Keratinocyte (primary cell): ENCODE measurements at regions not wholly inside any gene's neighbourhood (a gene's known extent, or its start where the extent isn't known, plus 50 kb on each side); places are given as distances from the start of the nearest gene placed in this dataset.

Source experiments
- DNase-seq: peaks from one replicate; pipeline ENCODE4 v3.0.0-alpha.2; 2011; ENCODE audit warnings: low read depth, missing footprints, low spot score
- FAIRE-seq: peaks from 2 replicates; lab custom pipeline; 2011; peaks lifted over from hg19 to GRCh38; lab: Jason Lieb, UNC
- H2AFZ ChIP-seq: 2 replicates; pipeline ENCODE4 v1.6.0; 2012; ENCODE audit warnings: low read length, control low read depth, inconsistent platforms; ENCODE audit not compliant: control insufficient read depth
- H3K27ac ChIP-seq: 2 replicates; pipeline ENCODE4 v1.5.1; 2011; ENCODE audit warnings: low read length; ENCODE audit not compliant: control insufficient read depth, insufficient read depth
- H3K27me3 ChIP-seq: 3 replicates; pipeline ENCODE4 v1.6.0; 2011; ENCODE audit warnings: low read length; ENCODE audit not compliant: control insufficient read depth, insufficient read depth; ENCODE audit errors: extremely low read depth
- H3K36me3 ChIP-seq, 2 experiments: 2 replicates in 1 of 2; 3 replicates in 1 of 2; pipeline ENCODE4 v1.5.1; 2011; ENCODE audit warnings: low read length in 2 of 2, mild to moderate bottlenecking in 1 of 2; ENCODE audit not compliant: control insufficient read depth in 2 of 2, insufficient read depth in 2 of 2; ENCODE audit errors: extremely low read depth in 1 of 2
- H3K4me1 ChIP-seq: 3 replicates; pipeline ENCODE4 v1.5.1; 2011; ENCODE audit warnings: low read length; ENCODE audit not compliant: control insufficient read depth, insufficient read depth; ENCODE audit errors: extremely low read depth
- H3K4me2 ChIP-seq: 3 replicates; pipeline ENCODE4 v1.6.0; 2011; ENCODE audit warnings: low read depth, low read length; ENCODE audit not compliant: control insufficient read depth, insufficient read depth; ENCODE audit errors: extremely low read depth
- H3K4me3 ChIP-seq, 3 experiments: fragments of 200-600 bp in 1 of 3; sonication (generic) in 1 of 3; 2 replicates in 2 of 3; 3 replicates in 1 of 3; pipeline ENCODE4 v1.5.1; 2011 to 2016; ENCODE audit warnings: low read length in 3 of 3, mild to moderate bottlenecking in 3 of 3, control low read depth in 2 of 3, inconsistent platforms in 1 of 3, low read depth in 1 of 3, mixed read lengths in 1 of 3, mixed run types in 1 of 3, moderate library complexity in 1 of 3; ENCODE audit not compliant: control insufficient read depth in 2 of 3, insufficient read depth in 2 of 3; ENCODE audit errors: extremely low read depth in 1 of 3
- H3K79me2 ChIP-seq: 2 replicates; pipeline ENCODE4 v1.6.0; 2012; ENCODE audit warnings: low read length; ENCODE audit not compliant: control insufficient read depth, insufficient read depth
- H3K9ac ChIP-seq: 3 replicates; pipeline ENCODE4 v1.6.0; 2011; ENCODE audit warnings: low read length; ENCODE audit not compliant: control insufficient read depth, insufficient read depth; ENCODE audit errors: extremely low read depth
- H3K9me1 ChIP-seq: 3 replicates; pipeline ENCODE4 v1.6.0; 2011; ENCODE audit warnings: low read length; ENCODE audit not compliant: control insufficient read depth, insufficient read depth; ENCODE audit errors: extremely low read depth
- H3K9me3 ChIP-seq: 2 replicates; pipeline ENCODE4 v1.5.1; 2012; ENCODE audit warnings: low read depth, low read length; ENCODE audit not compliant: control insufficient read depth
- H4K20me1 ChIP-seq: 3 replicates; pipeline ENCODE4 v1.6.0; 2011; ENCODE audit warnings: low read length; ENCODE audit not compliant: control insufficient read depth, insufficient read depth; ENCODE audit errors: extremely low read depth
- EZH2 ChIP-seq: IDR thresholded peaks from one replicate; pipeline ENCODE4 v1.6.1; 2012; ENCODE audit warnings: inconsistent platforms, mild to moderate bottlenecking, low read length, moderate library complexity
- dilution Hi-C: fragments of 300-500 bp; cut with MboI; formaldehyde crosslinking; loops from one replicate; pipeline ENCODE4 v1.7.0; 2020; ENCODE audit warnings: low sequenced_read_pairs; ENCODE audit not compliant: extremely low pct_ligation_motif_present
- TF ChIP-seq, protein P1 (sequence below), 3 experiments: IDR thresholded peaks in 1 of 3; conservative IDR thresholded peaks in 1 of 3; optimal IDR thresholded peaks in 1 of 3; 2 replicates in 2 of 3; 3 replicates in 1 of 3; pipeline versions ENCODE3 to v1.5.1; 2011; ENCODE audit warnings: low read length in 3 of 3, mild to moderate bottlenecking in 3 of 3, moderate library complexity in 2 of 3, control low read depth in 1 of 3, inconsistent platforms in 1 of 3; ENCODE audit not compliant: insufficient read depth in 2 of 3; ENCODE audit errors: extremely low read depth in 1 of 3

DNA sequence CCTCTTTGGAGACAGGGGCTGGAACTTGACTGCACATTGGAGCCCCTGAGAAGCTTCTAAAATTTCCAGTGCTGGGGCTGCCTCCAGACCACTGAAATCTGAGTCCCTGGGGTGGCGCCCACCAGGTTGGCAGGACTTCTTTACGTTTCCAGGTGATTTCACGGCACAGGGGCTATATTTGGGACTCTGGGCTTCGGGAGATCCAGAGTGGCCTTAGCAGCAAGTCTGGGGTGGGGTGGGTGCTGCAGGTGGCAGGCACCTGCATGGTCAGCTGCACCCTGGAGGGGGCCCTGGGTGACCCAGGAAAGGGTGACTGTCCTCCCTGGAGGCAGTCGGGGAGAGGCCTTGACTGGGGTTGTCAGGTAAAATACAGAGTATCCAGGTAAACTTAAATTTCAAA lies 135.5 kb upstream of the PHACTR3 start:
- no peak overlapping the region for H3K4me2 ChIP-seq
- TF ChIP-seq, protein P1, sequence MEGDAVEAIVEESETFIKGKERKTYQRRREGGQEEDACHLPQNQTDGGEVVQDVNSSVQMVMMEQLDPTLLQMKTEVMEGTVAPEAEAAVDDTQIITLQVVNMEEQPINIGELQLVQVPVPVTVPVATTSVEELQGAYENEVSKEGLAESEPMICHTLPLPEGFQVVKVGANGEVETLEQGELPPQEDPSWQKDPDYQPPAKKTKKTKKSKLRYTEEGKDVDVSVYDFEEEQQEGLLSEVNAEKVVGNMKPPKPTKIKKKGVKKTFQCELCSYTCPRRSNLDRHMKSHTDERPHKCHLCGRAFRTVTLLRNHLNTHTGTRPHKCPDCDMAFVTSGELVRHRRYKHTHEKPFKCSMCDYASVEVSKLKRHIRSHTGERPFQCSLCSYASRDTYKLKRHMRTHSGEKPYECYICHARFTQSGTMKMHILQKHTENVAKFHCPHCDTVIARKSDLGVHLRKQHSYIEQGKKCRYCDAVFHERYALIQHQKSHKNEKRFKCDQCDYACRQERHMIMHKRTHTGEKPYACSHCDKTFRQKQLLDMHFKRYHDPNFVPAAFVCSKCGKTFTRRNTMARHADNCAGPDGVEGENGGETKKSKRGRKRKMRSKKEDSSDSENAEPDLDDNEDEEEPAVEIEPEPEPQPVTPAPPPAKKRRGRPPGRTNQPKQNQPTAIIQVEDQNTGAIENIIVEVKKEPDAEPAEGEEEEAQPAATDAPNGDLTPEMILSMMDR (optimal IDR thresholded peaks at IDR 0.05 in 1 of 3, IDR thresholded peaks at IDR 0.05 in 1 of 3, conservative IDR thresholded peaks at IDR 0.05 in 1 of 3; ENCODE audit: extremely low read depth in 1 of 3, insufficient read depth in 2 of 3, low read length in 3 of 3): no peak
- no peak for TF ChIP-seq EZH2
- no peak overlapping the region for H3K27ac ChIP-seq
- dilution Hi-C loops: no loop called here
- no peak overlapping the region for H2AFZ ChIP-seq
- H3K79me2 ChIP-seq: no peaks in the 10 kb centered on the region
- H3K27me3 ChIP-seq: peaks cover 6% of the 10 kb centered on the region
- no peak overlapping the region for H3K9ac ChIP-seq
- no peaks in the 10 kb centered on the region for H3K4me1 ChIP-seq
- no peak for DNase-seq
- no peaks in the 10 kb centered on the region for H3K9me3 ChIP-seq
- H3K4me3 ChIP-seq: no peak overlapping the region
- no peak for FAIRE-seq
- H3K9me1 ChIP-seq: no peaks in the 10 kb centered on the region
- H4K20me1 ChIP-seq: no peaks in the 10 kb centered on the region
- H3K36me3 ChIP-seq: no peaks in the 10 kb centered on the region

DNA sequence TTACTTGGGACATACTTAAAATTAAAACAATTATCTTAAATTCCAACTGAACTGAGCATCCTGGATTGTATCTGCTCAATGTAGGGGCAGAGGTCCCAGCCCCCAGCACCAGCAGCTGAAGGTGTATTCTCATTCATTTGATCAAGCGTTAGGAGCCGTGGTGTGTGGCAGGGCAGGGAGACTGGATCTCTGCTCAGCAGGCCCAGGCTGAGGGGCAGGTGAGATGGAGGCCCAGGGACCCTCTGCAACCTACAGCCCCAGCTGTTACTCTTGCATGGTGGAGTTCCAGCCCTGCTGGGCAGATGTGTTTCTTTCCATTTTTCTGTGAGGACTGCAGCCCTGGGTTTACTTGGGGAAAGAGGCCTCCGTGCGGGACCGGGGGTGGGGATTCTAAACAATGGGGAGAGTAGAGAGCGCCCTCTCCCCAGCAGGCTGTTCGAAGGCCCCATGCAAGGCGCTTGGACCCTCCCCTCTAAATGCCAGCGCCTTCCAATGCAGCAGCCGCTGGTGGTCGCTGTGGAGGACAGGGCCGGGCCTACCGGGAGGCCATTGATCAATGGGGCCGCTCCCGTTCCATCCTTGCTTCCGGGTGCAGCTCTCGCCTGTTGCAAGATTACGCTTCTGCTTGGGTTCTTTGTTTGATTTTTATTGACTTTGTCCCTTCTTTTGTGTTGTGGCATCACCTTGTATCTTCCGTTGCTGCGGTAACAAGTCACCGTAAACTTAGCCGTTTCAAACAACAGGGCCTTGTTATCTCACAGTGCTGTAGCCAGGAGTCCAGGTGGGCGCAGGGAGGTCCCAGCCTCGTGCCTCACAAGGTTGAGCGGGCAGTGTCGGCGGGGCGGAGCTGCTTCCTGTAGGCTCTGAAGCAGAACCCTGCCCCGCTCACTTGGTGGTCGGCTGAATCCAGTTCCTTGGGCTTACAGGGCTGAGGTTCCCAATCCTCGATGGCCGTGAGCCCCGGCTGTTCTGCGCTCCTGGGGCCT lies 134.8 kb upstream of the PHACTR3 start:
- H3K4me1 ChIP-seq: no peaks in the 10 kb centered on the region
- no peak overlapping the region for H3K4me3 ChIP-seq
- H3K36me3 ChIP-seq: no peaks in the 10 kb centered on the region
- H2AFZ ChIP-seq: no peak overlapping the region
- dilution Hi-C loops: no loop called here
- no peak overlapping the region for H3K27ac ChIP-seq
- peaks cover 6% of the 10 kb centered on the region for H3K27me3 ChIP-seq
- DNase-seq (no peak), FAIRE-seq (no peak)
- no peaks in the 10 kb centered on the region for H4K20me1 ChIP-seq
- no peaks in the 10 kb centered on the region for H3K9me3 ChIP-seq
- no peak for TF ChIP-seq EZH2
- TF ChIP-seq, protein P1 (optimal IDR thresholded peaks at IDR 0.05 in 1 of 3, IDR thresholded peaks at IDR 0.05 in 1 of 3, conservative IDR thresholded peaks at IDR 0.05 in 1 of 3; ENCODE audit: extremely low read depth in 1 of 3, insufficient read depth in 2 of 3, low read length in 3 of 3): no peak
- H3K9me1 ChIP-seq: no peaks in the 10 kb centered on the region
- H3K79me2 ChIP-seq: no peaks in the 10 kb centered on the region
- no peak overlapping the region for H3K4me2 ChIP-seq
- H3K9ac ChIP-seq: no peak overlapping the region
